NCI-H2196 (cell line): ENCODE measurements at regions not wholly inside any gene's neighbourhood (a gene's known extent, or its start where the extent isn't known, plus 50 kb on each side); places are given as distances from the start of the nearest gene placed in this dataset.
"Not testable (repeated sequence)": the region's sequence is repeated elsewhere in the genome, so short reads cannot be mapped to it uniquely, and the experiment has no call there.

Experiments
- DNase-seq: peaks from one replicate; lab custom pipeline; 2025; ENCODE audit not compliant: unreplicated experiment; lab: John Stamatoyannopoulos, UW

GRCh38 chr12:59365133-59365532, 230.7 kb upstream of the SLC16A7 start:
- no peak for DNase-seq

- no peak for DNase-seq
These were observed 238.0 kb upstream of the SLC16A7 start for GRCh38 chr12:59357811-59358210.

- not testable (repeated sequence) for DNase-seq
These were observed 249.6 kb upstream of the SLC16A7 start for GRCh38 chr12:59346248-59346647.

- no peak for DNase-seq
These were observed 250.4 kb upstream of the SLC16A7 start for GRCh38 chr12:59345406-59345805.

GRCh38 chr12:59344224-59344623, 251.6 kb upstream of the SLC16A7 start:
- no peak for DNase-seq

- no peak for DNase-seq
These were observed 266.4 kb upstream of the SLC16A7 start for GRCh38 chr12:59329462-59329861.

GRCh38 chr12:59328395-59329075, 267.3 kb upstream of the SLC16A7 start:
- not testable (repeated sequence) for DNase-seq

GRCh38 chr12:59326457-59326856, 269.4 kb upstream of the SLC16A7 start:
- not testable (repeated sequence) for DNase-seq

GRCh38 chr12:59322473-59322872, 273.4 kb upstream of the SLC16A7 start:
- no peak for DNase-seq

- no peak for DNase-seq
These were observed 274.6 kb upstream of the SLC16A7 start for GRCh38 chr12:59321278-59321677.

- DNase-seq = no peak
These were observed 275.7 kb upstream of the SLC16A7 start for GRCh38 chr12:59320112-59320511.

GRCh38 chr12:59318940-59319339, 276.9 kb upstream of the SLC16A7 start:
- no peak for DNase-seq

- no peak for DNase-seq
These were observed 278.2 kb upstream of the SLC16A7 start for GRCh38 chr12:59317598-59317997.

- no peak for DNase-seq
These were observed 278.9 kb upstream of the SLC16A7 start for GRCh38 chr12:59316938-59317337.

GRCh38 chr12:59316354-59316753, 279.5 kb upstream of the SLC16A7 start:
- not testable (repeated sequence) for DNase-seq

- no peak for DNase-seq
These were observed 281.6 kb upstream of the SLC16A7 start for GRCh38 chr12:59314209-59314608.

GRCh38 chr12:59304077-59304721, 291.6 kb upstream of the SLC16A7 start:
- no peak for DNase-seq

- no peak for DNase-seq
These were observed 297.5 kb upstream of the SLC16A7 start for GRCh38 chr12:59298296-59298695.

GRCh38 chr12:59294221-59294620, 301.6 kb upstream of the SLC16A7 start:
- DNase-seq = no peak

- no peak for DNase-seq
These were observed 312.8 kb upstream of the SLC16A7 start for GRCh38 chr12:59282999-59283398.

- not testable (repeated sequence) for DNase-seq
These were observed 322.3 kb upstream of the SLC16A7 start for GRCh38 chr12:59273561-59273960.

GRCh38 chr12:59268295-59268809, 327.5 kb upstream of the SLC16A7 start:
- DNase-seq = no peak
